Neuronal stem cell (in vitro differentiated cells): ENCODE measurements at regions not wholly inside any gene's neighbourhood (a gene's known extent, or its start where the extent isn't known, plus 50 kb on each side); places are given as distances from the start of the nearest gene placed in this dataset. TPM values are rescaled to one million over a fixed set of nuclear protein-coding genes. Genes with fewer than 3 reads are reported as not detected.

Source experiments
- DNase-seq: peaks from one replicate; pipeline ENCODE4 v3.0.0-alpha.2; 2013; ENCODE audit warnings: low spot score
- H2AFZ ChIP-seq: one replicate; pipeline ENCODE4 v1.6.1; 2013; ENCODE audit warnings: mild to moderate bottlenecking, low read length, inconsistent platforms
- H2AK5ac ChIP-seq: 2 replicates; pipeline ENCODE4 v1.6.1; 2013; ENCODE audit warnings: low read depth, mild to moderate bottlenecking, inconsistent platforms, low read length, moderate library complexity, mixed read lengths
- H2BK120ac ChIP-seq: 2 replicates; pipeline ENCODE4 v1.6.1; 2013; ENCODE audit warnings: low read depth, mild to moderate bottlenecking, inconsistent platforms, low read length, moderate library complexity, mixed read lengths
- H2BK12ac ChIP-seq: one replicate; pipeline ENCODE4 v1.6.1; 2013; ENCODE audit warnings: low read length, inconsistent platforms
- H2BK15ac ChIP-seq: 2 replicates; pipeline ENCODE4 v1.6.1; 2013; ENCODE audit warnings: mild to moderate bottlenecking, low read length, inconsistent platforms, mixed read lengths
- H2BK5ac ChIP-seq: one replicate; pipeline ENCODE4 v1.6.1; 2013; ENCODE audit warnings: inconsistent platforms, mild to moderate bottlenecking, low read length, moderate library complexity
- H3K14ac ChIP-seq: one replicate; pipeline ENCODE4 v1.6.1; 2013; ENCODE audit warnings: low read length, inconsistent platforms
- H3K18ac ChIP-seq: 2 replicates; pipeline ENCODE4 v1.6.1; 2013; ENCODE audit warnings: low read length, inconsistent platforms
- H3K23ac ChIP-seq: 2 replicates; pipeline ENCODE4 v1.6.1; 2013; ENCODE audit warnings: low read depth, mild to moderate bottlenecking, mixed read lengths, low read length, inconsistent platforms; ENCODE audit not compliant: poor library complexity
- H3K27ac ChIP-seq: replicated peaks from 3 replicates; pipeline ENCODE4 v1.5.1; 2013; ENCODE audit warnings: low read length, inconsistent platforms
- H3K27me3 ChIP-seq, 3 experiments: 2 replicates each; pipeline ENCODE4 v1.6.1; 2013; ENCODE audit warnings: low read length in 3 of 3, mild to moderate bottlenecking in 2 of 3, inconsistent platforms in 1 of 3, low read depth in 1 of 3, mixed read lengths in 1 of 3, moderate library complexity in 1 of 3; ENCODE audit not compliant: control insufficient read depth in 3 of 3, insufficient read depth in 3 of 3
- H3K36me3 ChIP-seq, 2 donors: replicated peaks in 1 of 2; 2 replicates each; pipeline ENCODE4 v1.6.1; 2013; ENCODE audit warnings: low read length in 2 of 2; ENCODE audit not compliant: control insufficient read depth in 2 of 2, insufficient read depth in 2 of 2
- H3K4ac ChIP-seq: 2 replicates; pipeline ENCODE4 v1.6.1; 2013; ENCODE audit warnings: inconsistent platforms, mild to moderate bottlenecking, low read length, moderate library complexity
- H3K4me1 ChIP-seq, 2 donors: 1 replicate in 1 of 2; 2 replicates in 1 of 2; pipeline ENCODE4 v1.6.1; 2013; ENCODE audit warnings: low read length in 2 of 2, low read depth in 1 of 2; ENCODE audit not compliant: control insufficient read depth in 2 of 2, insufficient read depth in 1 of 2
- H3K4me2 ChIP-seq: one replicate; pipeline ENCODE4 v1.6.1; 2013; ENCODE audit warnings: mild to moderate bottlenecking, low read length, inconsistent platforms; ENCODE audit not compliant: insufficient read depth, poor library complexity, severe bottlenecking
- H3K4me3 ChIP-seq, 2 donors: 2 replicates each; pipeline ENCODE4 v1.5.1; 2013; ENCODE audit warnings: low read length in 2 of 2, mild to moderate bottlenecking in 2 of 2, inconsistent platforms in 1 of 2, moderate library complexity in 1 of 2
- H3K79me1 ChIP-seq: one replicate; pipeline ENCODE4 v1.6.1; 2013; ENCODE audit warnings: low read depth, mild to moderate bottlenecking, inconsistent platforms, low read length, moderate library complexity
- H3K9ac ChIP-seq: one replicate; pipeline ENCODE4 v1.6.1; 2013; ENCODE audit warnings: mild to moderate bottlenecking, low read depth, low read length, inconsistent platforms; ENCODE audit not compliant: poor library complexity
- H3K9me3 ChIP-seq, 2 donors: replicated peaks in 1 of 2; 2 replicates each; pipeline versions ENCODE3 to v1.6.1; 2013; ENCODE audit warnings: low read length in 2 of 2, mild to moderate bottlenecking in 2 of 2, inconsistent platforms in 1 of 2, low read depth in 1 of 2, mixed read lengths in 1 of 2, moderate library complexity in 1 of 2; ENCODE audit not compliant: control insufficient read depth in 2 of 2, insufficient read depth in 1 of 2
- H4K8ac ChIP-seq: one replicate; pipeline ENCODE4 v1.6.1; 2013; ENCODE audit warnings: low read depth, mild to moderate bottlenecking, inconsistent platforms, low read length, moderate library complexity
- H4K91ac ChIP-seq: one replicate; pipeline ENCODE4 v1.6.1; 2013; ENCODE audit warnings: low read length, low read depth, mild to moderate bottlenecking, inconsistent platforms; ENCODE audit not compliant: poor library complexity
- WGBS, 2 donors: extraction: QIAGEN DNeasy Blood & Tissue Kit; methylation state at CpG; one replicate each; pipeline ENCODE4 v1.1.7; 2013; ENCODE audit warnings: missing lambda C conversion rate in 2 of 2, mixed read lengths in 1 of 2; ENCODE audit not compliant: insufficient read length in 2 of 2, insufficient replicate concordance in 1 of 2; ENCODE audit errors: extremely low coverage in 2 of 2; 5-methylcytosine and 5-hydroxymethylcytosine counted together
- small RNA-seq: library from polyadenylated mRNA; stranded (forward); fragments of <200 nt; extraction: miRNeasy Mini kit (QIAGEN cat#:217004); gene quantifications from one replicate; pipeline ENCODE3, GENCODE V24; 2013; ENCODE audit not compliant: insufficient read depth

GRCh38 chr3:157572559-157573270 lies 69.5 kb upstream of the VEPH1 start:
- H3K4me1 ChIP-seq, result no peaks in the 10 kb centered on the region
- WGBS, 2 donors, result no CpG with 5 or more reads among the region's 8 CpGs
- no peaks in the 10 kb centered on the region for H3K27me3 ChIP-seq
- no peak overlapping the region for H4K8ac ChIP-seq
- H2BK15ac ChIP-seq, result no peak overlapping the region
- H3K4ac ChIP-seq, result no peak overlapping the region
- H4K91ac ChIP-seq, result no peak overlapping the region
- H2BK12ac ChIP-seq, result no peak overlapping the region
- no peak overlapping the region for H3K14ac ChIP-seq
- H3K27ac ChIP-seq, result no peak overlapping the region
- H2BK5ac ChIP-seq, result no peak overlapping the region
- no peak overlapping the region for H2BK120ac ChIP-seq
- no peak overlapping the region for H3K4me3 ChIP-seq
- H3K9me3 ChIP-seq, result no peaks in the 10 kb centered on the region
- no peak overlapping the region for H3K4me2 ChIP-seq
- no peak overlapping the region for H3K23ac ChIP-seq
- H3K79me1 ChIP-seq, result no peaks in the 10 kb centered on the region
- H2AK5ac ChIP-seq, result no peak overlapping the region
- H3K9ac ChIP-seq, result no peak overlapping the region
- H3K36me3 ChIP-seq, result no peaks in the 10 kb centered on the region
- DNase-seq, result peak; percentile 43
- no peak overlapping the region for H2AFZ ChIP-seq
- no peak overlapping the region for H3K18ac ChIP-seq

- Histone ChIP-seq H3K4me1 (no peaks in the 10 kb centered on the region), H3K9ac (no peak overlapping the region), H3K36me3 (no peaks in the 10 kb centered on the region), H2BK15ac (no peak overlapping the region), H3K14ac (no peak overlapping the region), H2BK5ac (no peak overlapping the region), H2BK12ac (no peak overlapping the region), H3K9me3 (no peaks in the 10 kb centered on the region), H3K27ac (no peak overlapping the region), H3K18ac (no peak overlapping the region), H2BK120ac (no peak overlapping the region), H2AFZ (no peak overlapping the region), H4K8ac (no peak overlapping the region), H3K27me3 (peaks cover 0 to 4% (median 0%) of the 10 kb centered on the region in 3 experiments), H3K4ac (no peak overlapping the region), H3K23ac (no peak overlapping the region), H3K4me2 (no peak overlapping the region), H2AK5ac (no peak overlapping the region), H4K91ac (no peak overlapping the region), H3K4me3 (no peak overlapping the region), H3K79me1 (no peaks in the 10 kb centered on the region)
- no CpG with 5 or more reads among the region's 1 CpG for WGBS, 2 donors
- DNase-seq, result no peak
Measured at GRCh38 chr3:157566596-157566995, 63.4 kb upstream of the VEPH1 start.

DNA sequence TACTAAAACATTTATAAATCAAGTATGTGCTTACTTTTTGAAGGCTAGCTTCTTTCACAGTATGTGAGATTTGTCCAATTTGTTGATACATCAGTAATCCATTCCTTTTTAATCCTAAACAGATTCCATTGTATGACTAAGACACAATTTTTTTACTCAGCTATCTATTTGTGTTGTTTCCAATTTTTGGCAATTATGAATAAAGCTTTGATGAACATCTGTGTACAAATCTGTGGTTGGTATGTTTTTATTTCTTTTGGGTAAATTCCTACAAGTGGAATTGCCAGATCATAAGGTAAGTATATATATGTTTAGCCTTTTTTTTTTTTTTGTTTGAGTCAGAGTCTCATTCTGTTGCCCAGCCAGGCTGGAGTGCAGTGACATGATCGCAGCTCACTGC lies 56.2 kb upstream of the VEPH1 start:
- Histone ChIP-seq H2AK5ac (no peak overlapping the region), H3K27ac (no peak overlapping the region), H3K4ac (no peak overlapping the region), H3K18ac (no peak overlapping the region), H3K23ac (no peak overlapping the region), H3K27me3 (no peaks in the 10 kb centered on the region), H2BK15ac (no peak overlapping the region), H3K14ac (no peak overlapping the region), H2BK5ac (no peak overlapping the region), H3K36me3 (no peaks in the 10 kb centered on the region), H3K9ac (no peak overlapping the region), H4K91ac (no peak overlapping the region), H3K4me3 (no peak overlapping the region), H3K9me3 (no peaks in the 10 kb centered on the region), H2AFZ (no peak overlapping the region), H3K4me2 (no peak overlapping the region), H2BK120ac (no peak overlapping the region), H2BK12ac (no peak overlapping the region), H3K79me1 (no peaks in the 10 kb centered on the region), H4K8ac (no peak overlapping the region), H3K4me1 (no peaks in the 10 kb centered on the region)
- no peak for DNase-seq
- WGBS, 2 donors, result no CpG with 5 or more reads among the region's 1 CpG

Small RNA genes in the stretch of these regions (small RNA-seq; reads per million reads assigned to genes)
- not detected for gene RN7SKP46
